Sciatic nerve (tissue), 2 donors: ENCODE measurements at regions not wholly inside any gene's neighbourhood (a gene's known extent, or its start where the extent isn't known, plus 50 kb on each side); places are given as distances from the start of the nearest gene placed in this dataset.

Experiments
- ATAC-seq: fragments of 200-7000 bp; cut with Tn5 transposase; one replicate; pipeline ENCODE4 v1.9.1; 2020; ENCODE audit warnings: mild to moderate bottlenecking, moderate library complexity
- DNase-seq: peaks from one replicate; pipeline ENCODE4 v3.0.0-alpha.2; 2020; ENCODE audit warnings: low spot score
- intact Hi-C: fragments of 100-400 bp; cut with DNase I; formaldehyde crosslinking; loops from one replicate; pipeline ENCODE4 v1.14.2; 2022
- donor health status: DM: no; HTN: no; CAD: no.
- donor health status: DM: no; HTN: no; CAD: no.

GRCh38 chr1:232754930-232755329 is 50.3 kb upstream of the MAP10 start:
- DNase-seq (no peak), ATAC-seq (no peak)
- intact Hi-C loops: no loop called here
